ENCODE measurements at regions not wholly inside any gene's neighbourhood (a gene's known extent, or its start where the extent isn't known, plus 50 kb on each side); places are given as distances from the start of the nearest gene placed in this dataset.

- DNase-seq (ENCODE audit: low spot score): no peak
Measured at GRCh38 chr17:5962371-5962770, 107.8 kb upstream of the WSCD1 start.

- DNase-seq (ENCODE audit: low spot score): no peak
Measured at GRCh38 chr17:5971969-5972368, 98.2 kb upstream of the WSCD1 start.

GRCh38 chr17:5973410-5973809 is 96.8 kb upstream of the WSCD1 start:
- DNase-seq (ENCODE audit: low spot score): no peak

DNA sequence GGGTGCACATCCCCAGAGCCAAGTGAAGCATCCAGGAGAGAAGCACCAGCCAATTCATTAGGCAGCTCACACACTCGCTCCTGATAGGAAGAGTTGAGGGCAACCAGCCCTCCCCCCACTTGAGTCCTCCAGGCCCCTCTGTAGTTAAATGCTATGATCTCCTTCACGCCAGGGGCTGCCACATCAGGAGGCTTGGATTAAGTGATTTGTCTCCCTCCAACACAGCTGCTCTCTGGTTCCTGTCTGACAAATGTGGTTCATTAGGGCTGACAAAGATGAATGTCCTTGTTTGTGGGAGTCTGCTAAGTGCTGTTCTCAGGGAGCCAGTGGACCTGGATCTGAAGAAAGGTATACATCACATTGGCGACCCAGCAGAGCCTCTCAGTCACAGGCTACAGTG is 94.5 kb upstream of the WSCD1 start:
- no peak for DNase-seq (ENCODE audit: low spot score)

- DNase-seq (ENCODE audit: low spot score): no peak
Measured at GRCh38 chr17:5976251-5976650, 93.9 kb upstream of the WSCD1 start.

- DNase-seq (ENCODE audit: low spot score): no peak
Measured at GRCh38 chr17:5978496-5978895, 91.7 kb upstream of the WSCD1 start.

DNA sequence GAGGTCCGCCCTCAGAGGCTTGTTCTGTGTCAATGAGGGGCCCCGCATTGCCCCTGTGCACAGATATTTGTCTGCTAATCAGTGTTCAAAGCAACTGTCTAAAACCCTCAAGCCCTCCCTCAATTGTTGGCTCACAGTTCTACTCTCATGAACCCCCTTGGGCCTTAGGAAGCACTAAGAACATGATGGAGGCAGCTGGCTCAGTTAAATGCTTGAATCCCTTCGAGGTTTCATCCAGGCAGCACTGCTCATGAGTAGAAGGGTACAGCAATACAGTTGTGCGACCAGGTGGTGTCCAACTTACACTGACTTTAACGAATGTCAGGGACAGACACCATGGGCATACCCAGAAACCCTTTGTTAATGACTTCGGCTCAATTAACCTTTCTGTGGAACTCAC is 89.2 kb upstream of the WSCD1 start:
- no peak for DNase-seq (ENCODE audit: low spot score)

DNA sequence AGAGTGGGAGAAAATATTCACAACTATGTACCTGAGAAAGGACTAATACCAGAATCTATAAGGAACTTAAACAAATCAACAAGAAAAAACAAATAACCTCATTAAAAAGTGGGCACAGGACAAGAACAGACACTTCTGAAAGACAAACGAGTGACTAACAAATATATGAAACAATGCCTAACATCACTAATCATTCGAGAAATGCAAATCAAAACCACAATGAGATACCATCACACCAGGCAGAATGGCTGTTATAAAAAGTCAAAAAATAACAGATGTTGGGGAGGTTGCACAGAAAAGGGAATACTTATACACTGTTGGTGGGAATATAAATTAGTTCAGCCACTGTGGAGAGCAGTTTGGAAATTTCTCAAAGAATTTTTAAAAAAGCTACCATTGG is 83.5 kb upstream of the WSCD1 start:
- no peak for DNase-seq (ENCODE audit: low spot score)

- no peak for DNase-seq (ENCODE audit: low spot score)
Measured at GRCh38 chr17:6000426-6000825, 69.8 kb upstream of the WSCD1 start.

- peak; percentile 57 for DNase-seq (ENCODE audit: low spot score)
Measured at GRCh38 chr17:6003221-6003620, 67.0 kb upstream of the WSCD1 start.

- DNase-seq (ENCODE audit: low spot score): no peak
Measured at GRCh38 chr17:6005939-6006338, 64.2 kb upstream of the WSCD1 start.

DNA sequence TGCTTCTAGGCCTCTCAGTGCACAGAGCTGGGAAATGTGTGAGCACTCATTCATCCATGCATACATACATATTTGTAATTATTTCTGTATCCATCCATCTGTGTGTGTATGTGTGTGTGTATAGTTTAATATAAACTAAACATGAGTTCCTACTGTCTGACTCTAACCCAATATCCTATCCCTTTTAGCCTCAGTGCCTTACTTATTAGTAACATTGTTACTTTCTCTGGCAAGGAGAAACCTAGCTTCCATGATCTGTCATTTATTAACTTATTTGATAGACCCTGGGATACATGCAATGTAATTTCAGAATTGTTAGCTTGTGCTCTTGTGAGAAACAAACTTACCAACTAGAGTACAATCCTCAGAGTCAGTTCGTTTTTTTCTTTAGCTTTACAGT is 59.0 kb upstream of the WSCD1 start:
- DNase-seq (ENCODE audit: low spot score): peak; percentile 43

DNA sequence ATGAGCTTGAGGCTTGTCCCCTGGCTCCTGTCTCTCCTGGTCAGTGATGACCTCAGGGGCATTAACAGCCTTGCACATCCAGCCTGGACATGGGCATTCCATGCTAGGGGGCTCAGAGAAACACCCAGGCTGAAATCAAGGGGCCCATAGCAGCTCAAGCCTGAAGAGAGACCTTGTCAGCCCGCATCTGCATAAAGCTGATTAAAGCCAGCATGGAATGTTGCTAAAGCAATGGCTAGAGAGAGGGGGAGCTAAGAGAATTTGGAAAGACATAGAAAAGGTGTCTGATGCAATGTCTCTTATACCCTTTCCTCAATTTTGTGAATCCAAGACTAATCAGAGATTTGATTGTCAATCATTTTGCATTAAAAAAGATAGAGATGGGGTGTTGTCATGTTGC is 51.4 kb upstream of the WSCD1 start:
- DNase-seq (ENCODE audit: low spot score): no peak

GRCh38 chr17:6019959-6020358 is 50.2 kb upstream of the WSCD1 start:
- no peak for DNase-seq (ENCODE audit: low spot score)

DNA sequence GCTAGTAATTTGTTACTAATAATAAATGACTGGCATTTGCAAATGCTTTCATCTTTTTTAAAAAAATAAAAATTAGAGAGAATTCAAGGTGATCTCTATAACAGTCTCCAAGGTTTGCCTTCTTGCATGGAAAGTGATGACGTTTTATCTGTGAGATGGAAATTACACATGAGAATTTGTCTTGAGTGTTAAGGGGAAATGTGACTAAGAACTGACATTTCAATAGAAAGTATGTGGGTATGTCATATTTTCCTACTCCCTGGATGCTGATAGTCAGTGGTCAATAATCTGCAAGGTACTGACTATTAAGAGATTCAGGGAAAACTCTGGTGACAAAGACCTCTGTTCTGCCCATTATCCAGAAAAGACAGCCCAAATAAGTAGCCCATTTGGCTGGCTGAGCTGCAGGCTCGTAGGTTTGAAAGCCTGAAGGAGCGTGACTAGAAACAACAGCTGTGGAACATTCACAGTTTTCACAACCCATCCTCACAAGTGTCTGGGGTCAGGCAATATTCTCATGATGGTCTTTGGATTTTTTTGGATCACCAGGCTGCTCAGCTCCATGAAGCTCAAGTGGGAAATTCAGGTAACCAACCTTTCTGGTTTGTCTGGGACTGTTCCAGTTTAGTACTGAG is 49.7 kb upstream of the WSCD1 start:
- no peak for DNase-seq (ENCODE audit: low spot score)
